Activated CD4-positive, alpha-beta T cell treated with anti-CD3 and anti-CD28 coated beads, Interleukin-2, amount 10 ng/mL, durations not matched to agents 7 days and 5 days (primary cell): ENCODE measurements at regions not wholly inside any gene's neighbourhood (a gene's known extent, or its start where the extent isn't known, plus 50 kb on each side); places are given as distances from the start of the nearest gene placed in this dataset.
A peak's percentile ranks its signal among the peaks of the same experiment; 100 is the strongest.

Experiments
- CTCF ChIA-PET: fragments of 350-600 bp; sonication (Branson Sonifier 250); formaldehyde crosslinking; loops from one replicate; lab custom pipeline; 2021; ENCODE audit warnings: antibody characterized with exemption; lab: Charles Lee
- POLR2A ChIA-PET: fragments of 350-600 bp; sonication (Branson Sonifier 250); formaldehyde crosslinking; loops from one replicate; lab custom pipeline; 2021; ENCODE audit warnings: antibody characterized with exemption; lab: Charles Lee
- DNase-seq: peaks from one replicate; pipeline ENCODE4 v3.0.0-alpha.2; 2020
- H3K27ac Mint-ChIP-seq: one replicate; pipeline ENCODE4 v1.8.0; 2021; ENCODE audit warnings: mild to moderate bottlenecking, moderate library complexity, mixed read lengths
- H3K27me3 Mint-ChIP-seq: one replicate; pipeline ENCODE4 v1.8.0; 2021; ENCODE audit warnings: mixed read lengths
- H3K36me3 Mint-ChIP-seq: one replicate; pipeline ENCODE4 v1.8.0; 2021; ENCODE audit warnings: low read depth, mixed read lengths
- H3K4me1 Mint-ChIP-seq: one replicate; pipeline ENCODE4 v1.8.0; 2021; ENCODE audit warnings: mixed read lengths
- H3K4me3 Mint-ChIP-seq: one replicate; pipeline ENCODE4 v1.8.0; 2021; ENCODE audit warnings: mild to moderate bottlenecking, moderate library complexity, mixed read lengths
- H3K9me3 Mint-ChIP-seq: one replicate; pipeline ENCODE4 v1.8.0; 2021; ENCODE audit warnings: mixed read lengths

DNA sequence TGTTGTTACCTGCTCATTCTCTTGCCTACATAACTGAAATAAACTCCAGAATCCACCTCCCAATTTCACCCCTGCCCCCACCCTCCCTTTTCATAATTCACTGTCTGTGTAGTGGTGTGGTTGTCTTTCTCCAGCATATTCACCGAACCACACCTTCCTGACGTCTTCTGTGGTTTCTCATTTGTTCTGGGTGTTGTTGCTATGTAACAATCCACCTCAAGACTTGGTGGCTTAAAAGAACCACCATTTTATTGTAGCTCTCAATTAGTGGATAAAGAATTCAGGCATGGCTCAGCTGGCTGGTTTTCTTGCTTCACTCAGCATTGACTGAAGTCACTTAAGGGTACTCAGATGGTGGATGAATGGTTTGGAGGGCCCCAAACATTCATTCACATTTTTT lies 229.8 kb downstream of the MAF start:
- H3K27ac Mint-ChIP-seq = no peak overlapping the region
- H3K4me1 Mint-ChIP-seq = peaks cover 16% of the 10 kb centered on the region
- ChIA-PET POLR2A (no interaction called here), CTCF (interaction anchor here (0.7 to 1.3 kb wide), 2 partner anchors 12 to 1209 kb away, joined by 3 read pairs; no protein-coding TSS in a partner anchor)
- peak; percentile 33 for DNase-seq
- no peak overlapping the region for H3K4me3 Mint-ChIP-seq
- peaks cover 7% of the 10 kb centered on the region for H3K36me3 Mint-ChIP-seq
- H3K9me3 Mint-ChIP-seq = peaks cover 36% of the 10 kb centered on the region
- H3K27me3 Mint-ChIP-seq = peaks cover 3% of the 10 kb centered on the region

DNA sequence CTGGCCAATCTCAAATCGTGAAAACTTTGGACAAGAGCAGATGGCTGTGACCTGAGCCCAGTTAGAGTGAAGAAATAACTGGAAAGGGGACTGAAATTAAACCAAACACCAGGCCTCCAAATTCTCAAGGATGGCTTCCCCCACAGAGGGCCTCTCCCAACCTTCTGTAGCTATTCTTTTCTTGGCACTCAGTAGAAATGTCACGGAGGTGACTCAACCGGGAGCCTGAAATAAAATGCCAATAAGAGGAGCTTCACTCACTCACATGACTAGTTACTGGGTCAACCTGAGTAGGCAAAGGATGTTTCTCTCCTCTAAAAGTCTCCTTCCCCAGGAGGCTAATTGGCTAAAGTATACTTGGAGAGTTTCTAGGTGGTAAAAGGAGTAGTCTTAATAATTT lies 230.7 kb downstream of the MAF start:
- peaks cover 7% of the 10 kb centered on the region for H3K36me3 Mint-ChIP-seq
- no peaks in the 10 kb centered on the region for H3K27me3 Mint-ChIP-seq
- no peak overlapping the region for H3K4me3 Mint-ChIP-seq
- no peak overlapping the region for H3K27ac Mint-ChIP-seq
- CTCF ChIA-PET = interaction anchor here (1.0 to 1.3 kb wide), 2 partner anchors 11 to 17 kb away, joined by 3 read pairs; no protein-coding TSS in a partner anchor
- peaks cover 16% of the 10 kb centered on the region for H3K4me1 Mint-ChIP-seq
- no peak for DNase-seq
- POLR2A ChIA-PET = interaction anchor here (0.6 kb wide), 1 partner anchor 203 kb away, joined by 3 read pairs; no protein-coding TSS in a partner anchor
- peaks cover 35% of the 10 kb centered on the region for H3K9me3 Mint-ChIP-seq

DNA sequence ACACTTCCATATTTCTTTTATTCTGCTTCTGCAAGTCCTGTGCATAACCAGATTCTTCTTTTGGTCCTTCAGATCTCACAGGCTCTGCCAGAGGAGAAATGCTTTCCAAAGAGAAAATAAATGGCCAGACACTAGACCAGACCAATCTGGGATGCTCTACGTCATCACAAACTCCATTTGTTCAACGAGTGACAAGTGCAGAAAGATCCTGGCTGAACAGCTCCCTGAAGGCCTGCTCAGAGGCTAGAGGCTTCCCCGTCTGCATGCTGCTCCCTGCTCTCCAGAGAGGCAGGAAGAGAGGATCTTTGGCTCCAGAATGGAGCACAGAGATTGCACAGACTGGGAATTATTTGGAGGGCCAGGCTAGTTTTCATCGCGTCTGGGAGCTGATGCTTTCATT lies 232.7 kb downstream of the MAF start:
- no peak for DNase-seq
- peaks cover 29% of the 10 kb centered on the region for H3K9me3 Mint-ChIP-seq
- H3K27me3 Mint-ChIP-seq = peaks cover 10% of the 10 kb centered on the region
- ChIA-PET POLR2A (no interaction called here), CTCF (no interaction called here)
- H3K27ac Mint-ChIP-seq = no peak overlapping the region
- peaks cover 18% of the 10 kb centered on the region for H3K4me1 Mint-ChIP-seq
- H3K4me3 Mint-ChIP-seq = no peak overlapping the region
- H3K36me3 Mint-ChIP-seq = peaks cover 7% of the 10 kb centered on the region

- CTCF ChIA-PET = no interaction called here
- no peak overlapping the region for H3K27ac Mint-ChIP-seq
- peaks cover 12% of the 10 kb centered on the region for H3K27me3 Mint-ChIP-seq
- POLR2A ChIA-PET = no interaction called here
- H3K36me3 Mint-ChIP-seq = peaks cover 7% of the 10 kb centered on the region
- peaks cover 24% of the 10 kb centered on the region for H3K4me1 Mint-ChIP-seq
- H3K9me3 Mint-ChIP-seq = peaks cover 26% of the 10 kb centered on the region
- no peak overlapping the region for H3K4me3 Mint-ChIP-seq
- no peak for DNase-seq
Measured at GRCh38 chr16:79366635-79367034, 233.9 kb downstream of the MAF start.

DNA sequence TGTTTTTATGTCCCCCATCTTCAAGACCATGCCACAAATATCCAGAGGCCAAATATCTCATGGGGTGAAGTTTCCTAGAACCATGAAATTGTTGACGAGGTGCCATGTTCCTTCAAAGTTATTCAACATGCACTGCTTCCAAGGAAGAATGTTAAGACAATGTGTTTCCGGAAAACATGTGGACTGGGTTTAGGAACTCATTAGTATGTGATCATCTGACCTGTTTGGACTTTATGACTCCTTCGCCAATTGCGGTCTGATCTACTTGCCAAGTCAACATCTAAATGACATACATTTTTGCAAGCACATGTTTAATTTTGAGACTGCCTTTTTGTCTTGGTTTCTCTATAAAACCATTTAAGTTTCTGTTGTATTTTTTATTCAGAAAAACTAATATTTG lies 234.8 kb downstream of the MAF start:
- ChIA-PET CTCF (no interaction called here), POLR2A (no interaction called here)
- no peak for DNase-seq
- Mint-ChIP-seq H3K4me3 (no peak overlapping the region), H3K27me3 (peaks cover 12% of the 10 kb centered on the region), H3K4me1 (peaks cover 18% of the 10 kb centered on the region), H3K36me3 (peaks cover under 1% of the 10 kb centered on the region), H3K27ac (no peak overlapping the region), H3K9me3 (peaks cover 18% of the 10 kb centered on the region)

DNA sequence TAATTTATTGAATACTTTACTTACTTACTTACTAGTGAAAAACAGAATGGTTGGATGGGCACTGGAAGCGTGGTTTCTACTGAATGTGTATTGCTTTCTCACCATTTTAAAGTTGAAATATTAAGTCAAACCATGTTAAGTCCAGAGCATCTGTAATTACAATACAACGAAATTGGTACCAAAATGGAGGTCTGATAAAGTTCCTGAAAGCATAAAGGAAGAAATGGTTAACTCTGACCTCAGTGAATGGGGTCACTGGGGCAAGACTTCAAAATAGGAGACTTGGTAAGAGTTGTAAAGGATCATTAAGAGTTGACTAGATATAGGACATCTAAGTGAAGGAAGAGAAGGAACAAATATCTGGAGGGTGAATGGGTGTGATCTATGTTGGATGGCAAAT lies 237.1 kb downstream of the MAF start:
- Mint-ChIP-seq H3K36me3 (no peaks in the 10 kb centered on the region), H3K9me3 (peaks cover 7% of the 10 kb centered on the region), H3K4me3 (no peak overlapping the region), H3K27me3 (peaks cover 12% of the 10 kb centered on the region), H3K27ac (no peak overlapping the region), H3K4me1 (peaks cover 11% of the 10 kb centered on the region)
- POLR2A ChIA-PET = no interaction called here
- no peak for DNase-seq
- CTCF ChIA-PET = interaction anchor here (0.8 kb wide), 1 partner anchor 97 kb away, joined by 4 read pairs; no protein-coding TSS in a partner anchor

DNA sequence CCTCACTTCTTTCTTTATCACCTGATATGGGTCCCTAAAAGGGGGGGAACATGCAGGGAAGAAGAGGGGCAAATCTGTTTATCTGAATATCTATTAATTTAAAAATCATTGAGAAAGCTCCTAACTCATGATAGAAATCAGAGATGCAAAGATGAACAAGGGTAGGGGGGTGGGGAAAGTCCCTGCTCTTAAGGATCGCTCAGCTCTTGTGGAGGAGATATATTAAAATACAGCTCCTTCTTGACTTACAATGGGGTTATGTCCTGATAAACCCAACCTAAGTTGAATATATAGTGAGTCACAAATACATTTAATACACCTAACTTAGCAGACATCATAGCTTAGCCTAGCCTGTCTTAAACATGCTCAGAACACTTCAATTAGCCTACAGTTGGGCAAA lies 237.5 kb downstream of the MAF start:
- H3K4me1 Mint-ChIP-seq = peaks cover 11% of the 10 kb centered on the region
- H3K27ac Mint-ChIP-seq = no peak overlapping the region
- ChIA-PET CTCF (no interaction called here), POLR2A (no interaction called here)
- H3K4me3 Mint-ChIP-seq = no peak overlapping the region
- no peak for DNase-seq
- H3K27me3 Mint-ChIP-seq = peaks cover 12% of the 10 kb centered on the region
- peaks cover 7% of the 10 kb centered on the region for H3K9me3 Mint-ChIP-seq
- H3K36me3 Mint-ChIP-seq = no peaks in the 10 kb centered on the region

DNA sequence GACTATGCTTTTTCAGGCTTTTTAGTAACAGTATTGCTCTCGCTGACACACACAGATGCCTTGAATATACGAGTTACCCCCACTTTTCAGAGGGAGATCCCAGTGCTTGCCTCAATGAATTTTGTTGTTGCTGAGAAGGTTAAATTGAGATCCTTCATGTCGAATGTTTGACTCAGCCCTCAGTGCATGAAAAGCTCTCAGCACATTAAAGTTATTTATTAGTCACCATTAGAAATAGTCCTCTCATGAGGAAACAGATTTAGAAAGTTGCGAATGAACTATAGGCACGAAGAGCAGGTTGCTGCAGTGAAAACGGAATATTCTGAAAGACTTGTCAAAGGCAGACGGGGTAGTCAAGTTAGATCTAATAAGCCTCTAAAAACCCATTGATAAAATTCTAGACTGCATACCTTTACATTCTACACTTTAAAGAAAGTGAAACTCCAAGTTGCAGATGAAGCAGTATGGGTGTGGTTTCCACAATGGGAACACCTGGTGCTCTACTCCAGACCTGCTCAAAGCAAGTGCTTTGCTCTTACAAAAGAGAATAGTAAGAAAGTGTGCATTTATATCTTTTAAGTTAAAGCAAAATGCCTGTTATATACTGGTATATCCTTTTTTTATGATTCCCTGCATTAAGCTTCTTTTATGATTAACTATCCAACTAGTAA lies 238.1 kb downstream of the MAF start:
- Mint-ChIP-seq H3K27ac (peak overlapping the region; percentile 3), H3K36me3 (no peaks in the 10 kb centered on the region), H3K9me3 (peaks cover 7% of the 10 kb centered on the region), H3K4me1 (peaks cover 11% of the 10 kb centered on the region), H3K4me3 (no peak overlapping the region), H3K27me3 (peaks cover 12% of the 10 kb centered on the region)
- ChIA-PET CTCF (no interaction called here), POLR2A (no interaction called here)
- peak; percentile 17 for DNase-seq

DNA sequence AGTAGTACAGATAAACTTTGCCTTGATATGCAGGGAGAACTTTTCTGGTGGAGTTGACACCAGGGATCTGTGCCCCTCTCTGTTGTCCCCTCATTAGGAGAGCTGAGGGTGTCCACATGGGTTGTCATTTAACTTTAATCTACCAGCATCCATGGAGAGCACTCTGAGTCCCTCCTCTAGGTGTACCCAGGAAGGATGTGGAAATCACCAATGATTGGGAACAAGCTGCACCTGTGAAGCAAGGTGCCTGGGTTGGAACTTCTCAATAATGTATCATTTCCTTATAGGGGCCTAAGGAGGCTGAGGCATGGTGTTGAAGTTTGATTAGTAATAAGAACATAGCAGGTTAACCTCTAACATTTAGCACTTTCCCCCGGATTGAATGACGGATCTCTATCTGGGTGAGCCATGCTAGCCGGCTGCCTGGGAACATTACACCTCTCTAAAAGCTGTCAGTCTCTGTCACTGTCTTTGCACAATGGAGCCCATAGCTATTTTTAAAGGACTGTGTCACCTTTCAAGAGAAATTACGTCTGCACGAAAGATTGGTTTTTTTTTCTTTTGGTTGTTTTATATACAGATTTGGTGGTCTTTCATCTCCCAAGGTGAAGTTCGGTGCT lies 239.3 kb downstream of the MAF start:
- CTCF ChIA-PET = interaction anchor here (1.1 kb wide), 1 partner anchor 12 kb away, joined by 3 read pairs; no protein-coding TSS in a partner anchor
- Mint-ChIP-seq H3K36me3 (no peaks in the 10 kb centered on the region), H3K27ac (no peak overlapping the region), H3K4me3 (no peak overlapping the region), H3K4me1 (peaks cover 11% of the 10 kb centered on the region), H3K9me3 (peaks cover 4% of the 10 kb centered on the region), H3K27me3 (peaks cover 12% of the 10 kb centered on the region)
- DNase-seq = no peak
- POLR2A ChIA-PET = no interaction called here

DNA sequence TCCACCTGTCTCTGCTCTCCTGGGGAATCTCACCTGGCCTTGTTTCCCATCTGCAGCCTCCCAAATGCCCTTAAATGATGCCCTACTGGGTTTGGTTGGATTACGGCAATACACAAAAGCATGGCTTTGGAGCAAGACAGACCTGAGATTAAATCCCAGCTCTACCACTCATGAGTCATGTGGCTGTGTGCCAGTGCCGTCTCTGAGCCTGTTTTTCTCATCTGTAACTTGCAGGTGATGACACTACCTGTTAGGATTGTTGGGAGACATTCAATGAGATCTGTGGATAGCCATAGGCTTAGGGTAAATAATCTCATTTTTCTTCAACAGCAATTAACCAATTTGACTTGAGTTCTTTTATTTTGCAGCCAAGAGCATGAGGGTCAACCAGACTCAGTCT lies 240.3 kb downstream of the MAF start:
- Mint-ChIP-seq H3K27ac (no peak overlapping the region), H3K36me3 (no peaks in the 10 kb centered on the region), H3K4me1 (peaks cover 11% of the 10 kb centered on the region), H3K27me3 (peaks cover 12% of the 10 kb centered on the region), H3K9me3 (peaks cover 4% of the 10 kb centered on the region), H3K4me3 (no peak overlapping the region)
- no peak for DNase-seq
- ChIA-PET CTCF (no interaction called here), POLR2A (no interaction called here)

- H3K4me1 Mint-ChIP-seq = peaks cover 11% of the 10 kb centered on the region
- H3K4me3 Mint-ChIP-seq = no peak overlapping the region
- POLR2A ChIA-PET = no interaction called here
- peaks cover 1% of the 10 kb centered on the region for H3K9me3 Mint-ChIP-seq
- CTCF ChIA-PET = interaction anchor here (0.7 to 1.6 kb wide), 3 partner anchors 9 to 11 kb away, joined by 3 to 8 read pairs (median 3); no protein-coding TSS in a partner anchor
- no peak for DNase-seq
- H3K27ac Mint-ChIP-seq = no peak overlapping the region
- H3K36me3 Mint-ChIP-seq = no peaks in the 10 kb centered on the region
- H3K27me3 Mint-ChIP-seq = peaks cover 9% of the 10 kb centered on the region
Measured at GRCh38 chr16:79359082-79359481, 241.5 kb downstream of the MAF start.

GRCh38 chr16:79358188-79358587 lies 242.3 kb downstream of the MAF start:
- POLR2A ChIA-PET = no interaction called here
- Mint-ChIP-seq H3K27me3 (peaks cover 2% of the 10 kb centered on the region), H3K4me3 (no peak overlapping the region), H3K4me1 (peaks cover 11% of the 10 kb centered on the region), H3K9me3 (no peaks in the 10 kb centered on the region), H3K27ac (no peak overlapping the region), H3K36me3 (no peaks in the 10 kb centered on the region)
- CTCF ChIA-PET = interaction anchor here (1.6 kb wide), 1 partner anchor 9 kb away, joined by 8 read pairs; no protein-coding TSS in a partner anchor
- no peak for DNase-seq

- Mint-ChIP-seq H3K9me3 (no peaks in the 10 kb centered on the region), H3K4me3 (no peak overlapping the region), H3K27ac (no peak overlapping the region), H3K36me3 (no peaks in the 10 kb centered on the region), H3K4me1 (no peaks in the 10 kb centered on the region), H3K27me3 (no peaks in the 10 kb centered on the region)
- ChIA-PET POLR2A (no interaction called here), CTCF (interaction anchor here (1.3 kb wide), 1 partner anchor 8 kb away, joined by 4 read pairs; no protein-coding TSS in a partner anchor)
- no peak for DNase-seq
Measured at GRCh38 chr16:79355600-79356358, 244.8 kb downstream of the MAF start.
